ENCODE measurements at regions not wholly inside any gene's neighbourhood (a gene's known extent, or its start where the extent isn't known, plus 50 kb on each side); places are given as distances from the start of the nearest gene placed in this dataset.

DNA sequence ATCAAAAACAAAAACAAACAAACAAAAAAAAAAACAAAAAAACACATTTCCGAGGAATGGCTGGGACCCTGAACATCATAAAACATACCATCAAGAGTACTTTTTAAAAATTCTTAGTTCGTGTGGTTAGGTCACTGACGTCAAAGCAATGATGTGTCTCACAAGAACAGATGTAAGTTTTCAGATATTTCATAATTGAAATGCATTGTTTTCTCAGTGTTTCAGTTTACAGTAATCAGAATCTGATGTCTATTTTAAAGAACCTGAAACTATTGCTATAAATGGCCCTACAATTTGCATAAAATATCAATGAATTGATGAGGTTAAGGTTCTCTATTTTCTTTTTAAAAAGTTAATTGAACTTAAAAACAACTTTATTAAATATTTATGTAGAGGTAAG, 103.7 kb upstream of the HGF start:
- Histone ChIP-seq H3K4me1 (ENCODE audit: insufficient read depth, low read length, poor library complexity, severe bottlenecking) (no peaks in the 10 kb centered on the region), H3K27me3 (replicated peaks; ENCODE audit: insufficient read depth, low read depth, low read length, poor library complexity) (no peaks in the 10 kb centered on the region), H3K36me3 (ENCODE audit: insufficient read depth, low read length, poor library complexity, severe bottlenecking) (no peaks in the 10 kb centered on the region), H3K4me3 (ENCODE audit: low read depth, low read length, poor library complexity, severe bottlenecking) (no peak overlapping the region), H3K27ac (ENCODE audit: low read depth, low read length, poor library complexity, severe bottlenecking) (no peak overlapping the region), H3K9me3 (ENCODE audit: low read depth, low read length, poor library complexity, severe bottlenecking) (no peaks in the 10 kb centered on the region)
- intact Hi-C loops (cut with micrococcal nuclease; ENCODE audit: unreplicated experiment) = no loop called here
- BruUV-seq (replicated peaks) = no TSS peak
- ChIA-PET POLR2A (ENCODE audit: low non-redundant PET) (no interaction called here), CTCF (no interaction called here)
- no peak for TF ChIP-seq EZH2 (IDR thresholded peaks at IDR 0.05; ENCODE audit: borderline replicate concordance, low read depth, low read length, poor library complexity, severe bottlenecking)
- TF ChIP-seq, protein P1, sequence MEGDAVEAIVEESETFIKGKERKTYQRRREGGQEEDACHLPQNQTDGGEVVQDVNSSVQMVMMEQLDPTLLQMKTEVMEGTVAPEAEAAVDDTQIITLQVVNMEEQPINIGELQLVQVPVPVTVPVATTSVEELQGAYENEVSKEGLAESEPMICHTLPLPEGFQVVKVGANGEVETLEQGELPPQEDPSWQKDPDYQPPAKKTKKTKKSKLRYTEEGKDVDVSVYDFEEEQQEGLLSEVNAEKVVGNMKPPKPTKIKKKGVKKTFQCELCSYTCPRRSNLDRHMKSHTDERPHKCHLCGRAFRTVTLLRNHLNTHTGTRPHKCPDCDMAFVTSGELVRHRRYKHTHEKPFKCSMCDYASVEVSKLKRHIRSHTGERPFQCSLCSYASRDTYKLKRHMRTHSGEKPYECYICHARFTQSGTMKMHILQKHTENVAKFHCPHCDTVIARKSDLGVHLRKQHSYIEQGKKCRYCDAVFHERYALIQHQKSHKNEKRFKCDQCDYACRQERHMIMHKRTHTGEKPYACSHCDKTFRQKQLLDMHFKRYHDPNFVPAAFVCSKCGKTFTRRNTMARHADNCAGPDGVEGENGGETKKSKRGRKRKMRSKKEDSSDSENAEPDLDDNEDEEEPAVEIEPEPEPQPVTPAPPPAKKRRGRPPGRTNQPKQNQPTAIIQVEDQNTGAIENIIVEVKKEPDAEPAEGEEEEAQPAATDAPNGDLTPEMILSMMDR (conservative IDR thresholded peaks at IDR 0.05; ENCODE audit: low read depth, low read length) = no peak
- no peak for DNase-seq (ENCODE audit: low spot score)

DNA sequence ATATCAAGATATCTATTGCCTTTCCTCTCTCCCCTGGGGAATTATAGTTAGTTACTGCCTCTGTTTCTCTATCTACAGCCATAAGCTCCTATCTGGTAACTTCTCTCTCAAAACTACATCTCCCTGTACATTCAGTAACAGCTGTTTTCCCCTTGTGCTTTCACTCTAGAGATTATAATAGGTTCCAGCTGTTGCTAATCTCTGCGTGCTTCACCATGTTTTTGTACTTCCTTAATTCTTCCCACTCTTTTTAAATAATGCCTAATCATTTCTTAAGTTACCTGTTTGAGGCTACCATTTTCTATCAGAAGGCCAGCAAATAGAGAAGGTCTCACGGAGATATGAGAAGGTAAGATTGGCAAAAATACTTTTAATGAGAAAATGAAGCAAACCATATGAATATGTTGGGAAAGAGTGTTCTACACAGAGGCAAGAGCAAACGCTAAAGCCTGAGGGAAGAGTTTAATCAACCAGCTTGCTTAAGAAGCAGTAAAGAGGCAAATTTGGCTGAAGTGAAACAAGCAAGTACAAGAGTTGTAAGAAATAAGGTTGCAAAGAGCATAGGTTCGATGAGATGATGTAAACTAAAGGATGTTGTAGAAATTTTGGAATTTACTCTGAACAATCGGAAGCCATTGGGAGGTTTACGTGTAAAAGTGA, 101.9 kb upstream of the HGF start:
- no peak overlapping the region for H3K27ac ChIP-seq (ENCODE audit: low read depth, low read length, poor library complexity, severe bottlenecking)

DNA sequence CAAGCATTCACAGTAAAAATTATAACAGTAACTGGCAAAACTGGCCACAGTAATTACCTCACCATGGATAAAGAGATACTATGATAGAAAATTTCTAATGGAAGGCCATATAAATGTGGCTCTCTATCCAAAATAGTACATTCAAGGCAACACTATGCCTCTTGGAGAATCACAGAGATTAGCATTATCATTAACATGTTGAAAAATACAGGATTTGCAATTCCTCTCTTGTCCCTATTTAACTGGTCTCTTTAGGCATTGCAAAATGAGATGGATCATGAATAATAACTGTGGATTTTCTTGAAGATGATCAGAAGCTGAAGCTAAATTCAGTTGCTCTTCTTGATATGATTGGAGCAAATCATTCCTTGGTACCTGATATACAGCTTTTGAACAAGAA, 100.8 kb upstream of the HGF start:
- Histone ChIP-seq H3K4me3 (ENCODE audit: low read depth, low read length, poor library complexity, severe bottlenecking) (no peak overlapping the region), H3K9me3 (ENCODE audit: low read depth, low read length, poor library complexity, severe bottlenecking) (no peaks in the 10 kb centered on the region), H3K36me3 (ENCODE audit: insufficient read depth, low read length, poor library complexity, severe bottlenecking) (no peaks in the 10 kb centered on the region), H3K4me1 (ENCODE audit: insufficient read depth, low read length, poor library complexity, severe bottlenecking) (no peaks in the 10 kb centered on the region), H3K27me3 (replicated peaks; ENCODE audit: insufficient read depth, low read depth, low read length, poor library complexity) (no peaks in the 10 kb centered on the region), H3K27ac (ENCODE audit: low read depth, low read length, poor library complexity, severe bottlenecking) (no peak overlapping the region)
- intact Hi-C loops (cut with micrococcal nuclease; ENCODE audit: unreplicated experiment) = no loop called here
- DNase-seq (ENCODE audit: low spot score) = no peak
- no TSS peak for BruUV-seq (replicated peaks)
- CTCF ChIA-PET = no interaction called here
- no peak for TF ChIP-seq EZH2 (IDR thresholded peaks at IDR 0.05; ENCODE audit: borderline replicate concordance, low read depth, low read length, poor library complexity, severe bottlenecking)
- TF ChIP-seq, protein P1 (conservative IDR thresholded peaks at IDR 0.05; ENCODE audit: low read depth, low read length) = no peak
- POLR2A ChIA-PET (ENCODE audit: low non-redundant PET) = no interaction called here

More for the DNA sequence above, 101.9 kb upstream of the HGF start:
- Histone ChIP-seq H3K9me3 (ENCODE audit: low read depth, low read length, poor library complexity, severe bottlenecking) (no peaks in the 10 kb centered on the region), H3K4me3 (ENCODE audit: low read depth, low read length, poor library complexity, severe bottlenecking) (no peak overlapping the region), H3K36me3 (ENCODE audit: insufficient read depth, low read length, poor library complexity, severe bottlenecking) (no peaks in the 10 kb centered on the region), H3K27me3 (replicated peaks; ENCODE audit: insufficient read depth, low read depth, low read length, poor library complexity) (no peaks in the 10 kb centered on the region), H3K4me1 (ENCODE audit: insufficient read depth, low read length, poor library complexity, severe bottlenecking) (no peaks in the 10 kb centered on the region)
- no TSS peak for BruUV-seq (replicated peaks)
- intact Hi-C loops (cut with micrococcal nuclease; ENCODE audit: unreplicated experiment) = no loop called here
- ChIA-PET POLR2A (ENCODE audit: low non-redundant PET) (no interaction called here), CTCF (no interaction called here)
- DNase-seq (ENCODE audit: low spot score) = peak; percentile 43
- no peak for TF ChIP-seq EZH2 (IDR thresholded peaks at IDR 0.05; ENCODE audit: borderline replicate concordance, low read depth, low read length, poor library complexity, severe bottlenecking)
- TF ChIP-seq, protein P1 (conservative IDR thresholded peaks at IDR 0.05; ENCODE audit: low read depth, low read length) = no peak

Measured in A673 (cell line).